GM12873 (cell line): ENCODE measurements at regions not wholly inside any gene's neighbourhood (a gene's known extent, or its start where the extent isn't known, plus 50 kb on each side); places are given as distances from the start of the nearest gene placed in this dataset.

Experiments used
- CTCF ChIP-seq: IDR thresholded peaks from 2 replicates; pipeline ENCODE4 v1.5.1; 2012; ENCODE audit warnings: low read depth, mild to moderate bottlenecking, moderate library complexity, low read length, control low read depth; ENCODE audit not compliant: insufficient read depth; ENCODE audit errors: missing control alignments

DNA sequence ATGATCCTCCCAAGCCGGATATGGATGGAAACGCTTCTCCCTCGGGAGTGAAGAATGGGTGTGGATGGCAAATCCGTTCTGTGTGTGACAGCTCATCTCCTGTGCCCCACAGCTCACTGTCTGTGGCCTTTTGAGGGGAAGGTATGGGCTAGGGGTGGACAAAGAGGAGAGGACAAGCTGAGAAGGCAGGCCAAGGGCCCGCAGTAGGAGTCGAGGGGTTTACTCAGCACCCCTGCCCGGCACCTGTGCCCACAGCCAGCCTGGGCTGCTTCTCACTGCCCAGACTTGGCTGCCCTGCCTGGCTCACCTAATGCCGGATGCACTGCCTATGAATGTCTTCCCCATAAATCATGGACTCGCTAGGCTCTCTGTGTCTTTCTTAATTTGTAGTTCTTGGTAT is 503.8 kb downstream of the TCERG1L start:
- TF ChIP-seq CTCF = no peak

- TF ChIP-seq CTCF = no peak
These were observed 503.3 kb downstream of the TCERG1L start for GRCh38 chr10:130808243-130808642.

DNA sequence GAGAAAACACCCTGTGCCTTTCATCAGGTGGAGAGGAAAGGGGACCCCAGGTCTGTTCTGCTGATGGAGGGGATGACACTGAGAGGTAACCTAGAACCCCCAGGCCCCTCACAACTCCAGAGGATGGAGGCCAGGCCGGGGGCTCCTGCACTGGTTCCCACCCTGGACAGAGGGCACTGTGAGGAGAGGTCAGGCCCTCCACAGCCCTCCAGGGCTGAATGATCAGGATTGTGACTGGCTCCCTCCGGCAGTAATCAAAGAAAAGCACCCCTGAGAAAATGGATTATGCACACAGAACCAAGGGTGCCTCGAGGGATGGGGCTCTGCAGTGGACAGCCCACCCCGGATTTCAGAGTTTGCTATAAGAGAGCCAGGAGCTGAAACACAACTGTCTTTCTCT is 502.8 kb downstream of the TCERG1L start:
- no peak for TF ChIP-seq CTCF

DNA sequence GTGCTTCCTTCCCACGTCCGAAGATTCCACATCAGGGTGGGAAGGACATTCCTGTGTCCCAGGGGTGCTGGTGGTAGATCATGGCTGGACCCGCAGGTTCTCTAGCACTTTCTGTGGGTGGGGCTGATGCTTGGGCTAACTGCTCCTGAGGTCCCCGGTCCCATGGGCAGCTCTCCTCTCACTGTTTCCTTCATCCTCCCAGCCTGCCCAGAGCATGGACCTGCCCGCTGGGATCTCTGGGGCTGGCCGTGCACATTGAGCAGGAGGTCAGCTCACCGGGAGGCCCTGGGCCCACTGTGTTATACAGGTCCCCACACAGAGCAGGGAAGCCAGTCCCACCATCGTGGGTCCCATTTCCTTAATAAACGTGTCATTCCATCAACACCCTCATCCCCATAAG is 502.3 kb downstream of the TCERG1L start:
- no peak for TF ChIP-seq CTCF

DNA sequence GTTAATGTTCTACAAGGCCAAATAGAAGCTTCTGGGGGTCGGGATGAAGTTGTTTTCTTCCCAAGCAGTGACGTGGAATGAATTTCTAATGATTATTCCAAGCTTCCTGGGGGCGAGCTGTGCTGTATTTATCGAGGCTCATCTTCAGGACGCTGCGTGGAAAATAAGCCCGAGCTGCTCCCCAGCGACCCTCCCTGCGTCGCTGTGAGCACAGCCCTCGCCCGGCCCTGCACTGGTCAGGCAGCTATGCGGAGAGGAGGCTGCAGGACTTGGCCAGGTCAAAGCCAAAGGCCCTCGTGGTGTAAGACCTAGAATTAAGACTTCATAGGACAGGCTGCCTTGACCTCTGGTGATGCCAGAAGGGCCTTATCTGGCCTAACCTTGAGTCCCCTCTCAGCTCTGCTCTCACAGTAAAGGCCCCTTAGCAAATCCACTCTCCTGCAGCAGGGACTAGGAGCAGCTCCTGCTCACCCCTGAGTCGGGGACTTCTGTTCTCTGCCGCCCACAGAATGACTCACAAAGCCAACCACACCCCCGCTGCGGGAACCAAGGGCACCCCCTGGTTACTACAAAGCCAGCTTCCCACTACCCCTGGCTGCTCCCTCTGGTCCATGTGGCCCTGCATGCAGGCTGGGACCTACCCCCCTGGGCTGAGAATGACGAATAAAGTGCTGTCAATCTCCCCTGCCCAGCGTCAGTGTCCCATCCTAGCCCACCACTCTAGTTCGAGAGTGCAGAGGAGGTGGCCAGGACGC is 501.6 kb downstream of the TCERG1L start:
- no peak for TF ChIP-seq CTCF

DNA sequence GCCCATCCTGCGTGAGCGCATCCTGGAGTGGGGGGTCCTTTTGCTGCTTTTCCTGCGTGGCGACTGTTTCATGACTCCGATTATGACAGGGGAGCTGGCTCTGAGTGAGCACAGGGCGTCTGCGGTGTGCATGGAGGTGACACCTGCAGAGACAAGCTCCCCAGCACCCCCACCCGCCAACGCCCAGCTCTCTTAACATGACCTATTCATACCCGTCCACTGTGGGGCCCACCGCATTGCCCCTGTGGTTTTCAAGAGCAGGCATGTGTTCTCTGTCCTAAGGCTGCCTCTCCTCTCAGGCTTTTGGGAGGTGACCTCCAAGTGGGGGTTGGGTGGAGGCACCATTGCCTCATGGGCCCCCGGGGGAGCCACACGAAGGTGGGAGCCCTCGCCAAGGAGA is 500.7 kb downstream of the TCERG1L start:
- no peak for TF ChIP-seq CTCF

- no peak for TF ChIP-seq CTCF
These were observed 499.0 kb downstream of the TCERG1L start for GRCh38 chr10:130812381-130813148.
